HepG2 (cell line): ENCODE measurements at regions not wholly inside any gene's neighbourhood (a gene's known extent, or its start where the extent isn't known, plus 50 kb on each side); places are given as distances from the start of the nearest gene placed in this dataset.

Experiments
- ATAC-seq: fragments of 200-7000 bp; cut with Tn5 transposase; 3 replicates; pipeline ENCODE4 v1.9.1; 2020; ENCODE audit warnings: mild to moderate bottlenecking, moderate library complexity
- BruUV-seq: library from RNA; stranded (reverse); fragments of 400-500 nt; replicated peaks from 2 replicates; lab custom pipeline; 2021; lab: Mats Ljungman, UMichigan
- CTCF ChIA-PET: fragments of 300-600 bp; formaldehyde crosslinking; extraction: SDS; loops from one replicate; lab custom pipeline; 2021; ENCODE audit warnings: low total read pairs, inconsistent platforms, low intra/inter-chr PET ratio; lab: Yijun Ruan, JAX
- POLR2A ChIA-PET: fragments of 350-600 bp; sonication (Branson Sonifier 250); formaldehyde crosslinking; loops from one replicate; lab custom pipeline; 2020; ENCODE audit warnings: antibody characterized with exemption, inconsistent platforms; lab: Yijun Ruan, JAX
- DNase-seq: peaks from one replicate; pipeline ENCODE4 v3.0.0-alpha.2; 2015; ENCODE audit warnings: low spot score
- FAIRE-seq: peaks from 3 replicates; lab custom pipeline; 2011; peaks lifted over from hg19 to GRCh38; lab: Jason Lieb, UNC
- H2AFZ ChIP-seq: one replicate; pipeline ENCODE4 v1.6.1; 2011; ENCODE audit warnings: low read length, inconsistent platforms
- H3K27ac ChIP-seq: fragments of 300-600 bp; 3 replicates; pipeline ENCODE4 v1.8.0; 2011; ENCODE audit warnings: mixed run types, mild to moderate bottlenecking, mixed read lengths, low read length, inconsistent platforms; ENCODE audit not compliant: insufficient read depth; ENCODE audit errors: extremely low read length
- H3K27me3 ChIP-seq, 2 experiments: fragments of 200-600 bp in 1 of 2; 2 replicates in 1 of 2; 3 replicates in 1 of 2; pipeline versions ENCODE4 v1.6.0 to v1.8.0; 2011; ENCODE audit warnings: low read length in 2 of 2, mild to moderate bottlenecking in 2 of 2, moderate library complexity in 2 of 2, inconsistent platforms in 1 of 2; ENCODE audit not compliant: insufficient read depth in 2 of 2, control insufficient read depth in 1 of 2
- H3K36me3 ChIP-seq, 2 experiments: fragments of 200-600 bp in 1 of 2; replicated peaks in 1 of 2; 2 replicates in 1 of 2; 3 replicates in 1 of 2; pipeline versions ENCODE4 v1.5.1 to v1.8.0; 2011; ENCODE audit warnings: low read length in 2 of 2, inconsistent platforms in 1 of 2; ENCODE audit not compliant: insufficient read depth in 2 of 2, control insufficient read depth in 1 of 2
- H3K4me1 ChIP-seq: 2 replicates; pipeline ENCODE4 v1.5.1; 2012; ENCODE audit warnings: low read length, inconsistent platforms; ENCODE audit not compliant: insufficient read depth
- H3K4me2 ChIP-seq: 2 replicates; pipeline ENCODE4 v1.6.0; 2011; ENCODE audit warnings: low read depth, low read length, inconsistent platforms
- H3K4me3 ChIP-seq, 3 experiments: fragments of 200-600 bp in 1 of 3; sonication (generic), shearing (Covaris generic) in 1 of 3; replicated peaks in 1 of 3; 2 replicates each; pipeline ENCODE4 v1.5.1; 2011 to 2016; ENCODE audit warnings: low read length in 3 of 3, inconsistent platforms in 2 of 3, low read depth in 2 of 3, mild to moderate bottlenecking in 2 of 3, control low read depth in 1 of 3, mixed read lengths in 1 of 3; ENCODE audit not compliant: insufficient read depth in 1 of 3
- H3K79me2 ChIP-seq: one replicate; pipeline ENCODE4 v1.6.1; 2011; ENCODE audit warnings: low read length, inconsistent platforms; ENCODE audit not compliant: insufficient read depth
- H3K9ac ChIP-seq: 2 replicates; pipeline ENCODE4 v1.6.0; 2011; ENCODE audit warnings: mild to moderate bottlenecking, low read depth, low read length, inconsistent platforms; ENCODE audit not compliant: insufficient read depth
- H3K9me3 ChIP-seq: 2 replicates; pipeline ENCODE4 v1.5.1; 2012; ENCODE audit warnings: mild to moderate bottlenecking, low read length
- H4K20me1 ChIP-seq: 2 replicates; pipeline ENCODE4 v1.6.0; 2011; ENCODE audit warnings: inconsistent platforms, mild to moderate bottlenecking, low read length, moderate library complexity; ENCODE audit not compliant: insufficient read depth
- ETV6 ChIP-seq: sonication (generic); formaldehyde crosslinking; conservative IDR thresholded peaks from 2 replicates; pipeline ENCODE4 v1.4.0; 2020; ENCODE audit warnings: missing genetic modification reagents
- GPN1 ChIP-seq: sonication (generic); formaldehyde crosslinking; IDR thresholded peaks from 2 replicates; pipeline ENCODE4 v1.5.1; 2020; ENCODE audit warnings: missing genetic modification reagents, borderline replicate concordance
- HMGA1 ChIP-seq: sonication (generic); formaldehyde crosslinking; conservative IDR thresholded peaks from 2 replicates; pipeline ENCODE4 v1.4.0; 2020; ENCODE audit warnings: missing genetic modification reagents
- PAF1 ChIP-seq: IDR thresholded peaks from 2 replicates; pipeline ENCODE4 v1.6.1; 2016; ENCODE audit warnings: missing genetic modification reagents, missing compliant biosample characterization
- ZFX ChIP-seq: sonication (generic); formaldehyde crosslinking; IDR thresholded peaks from 2 replicates; pipeline ENCODE4 v1.4.0; 2020; ENCODE audit warnings: mild to moderate bottlenecking, low read depth, missing genetic modification reagents, moderate library complexity
- ZNF33A ChIP-seq: sonication (generic); formaldehyde crosslinking; IDR thresholded peaks from 2 replicates; pipeline ENCODE4 v1.5.1; 2020; ENCODE audit warnings: missing genetic modification reagents, mild to moderate bottlenecking, moderate library complexity, borderline replicate concordance
- ZNF678 ChIP-seq: sonication (generic); formaldehyde crosslinking; IDR thresholded peaks from 2 replicates; pipeline ENCODE4 v1.4.0; 2020; ENCODE audit warnings: mild to moderate bottlenecking, missing genetic modification reagents
- ZSCAN21 ChIP-seq: sonication (generic); formaldehyde crosslinking; IDR thresholded peaks from 2 replicates; pipeline ENCODE4 v1.8.0; 2022; ENCODE audit warnings: mild to moderate bottlenecking, missing genetic modification reagents, moderate library complexity, borderline replicate concordance
- WGBS: methylation state at CpG from one replicate; pipeline ENCODE4 v1.1.6; 2017; ENCODE audit warnings: low lambda C conversion rate; 5-methylcytosine and 5-hydroxymethylcytosine counted together
- in situ Hi-C: cut with HindIII; loops from 2 replicates; pipeline ENCODE4 v1.10.0; 2017; ENCODE audit warnings: low pct_unique_long_range_greater_than_20kb; ENCODE audit not compliant: extremely low pct_ligation_motif_present
- intact Hi-C: fragments of 100-400 bp; cut with micrococcal nuclease; formaldehyde crosslinking; loops from one replicate; pipeline ENCODE4 v1.10.0; 2022; ENCODE audit not compliant: unreplicated experiment
- TF ChIP-seq, protein P1 (sequence below): sonication (generic); formaldehyde crosslinking; IDR thresholded peaks from 2 replicates; pipeline ENCODE4 v1.5.1; 2020; ENCODE audit warnings: missing genetic modification reagents, mild to moderate bottlenecking, borderline replicate concordance

DNA sequence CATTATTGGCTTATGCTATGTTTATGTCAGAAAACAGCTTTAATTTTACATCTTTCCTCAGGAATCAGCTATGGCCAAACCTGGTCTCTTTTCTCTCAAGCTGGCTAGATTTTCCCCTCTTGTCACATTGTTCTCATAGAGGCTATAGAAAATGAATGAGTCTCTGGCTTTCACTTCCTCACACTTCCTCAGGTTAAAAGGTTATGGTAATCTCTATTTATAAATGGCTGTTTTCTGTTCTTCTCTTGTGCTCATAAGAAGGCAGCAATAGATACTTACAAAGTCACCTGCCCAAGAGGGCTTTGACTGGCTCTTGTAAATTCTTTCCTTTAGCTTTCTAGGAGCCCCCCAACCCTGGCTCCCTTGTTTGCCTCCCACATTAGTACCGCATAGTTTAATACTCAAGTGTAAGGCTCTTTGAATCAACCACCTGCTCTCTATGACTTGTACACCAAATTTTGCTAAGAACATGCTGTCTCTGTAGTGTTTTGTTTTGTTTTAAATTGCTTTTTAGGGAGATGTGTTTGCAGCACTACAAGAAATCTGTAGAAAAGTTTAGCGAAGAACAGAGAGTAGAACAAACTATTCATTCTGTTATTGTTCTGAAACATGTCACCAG lies 897.4 kb upstream of the CITED2 start:
- ChIA-PET POLR2A (no interaction called here), CTCF (no interaction called here)
- in situ Hi-C loops (no loop called here), intact Hi-C loops (no loop called here)
- FAIRE-seq = no peak
- no peaks in the 10 kb centered on the region for H3K4me1 ChIP-seq
- no peak overlapping the region for H3K4me3 ChIP-seq
- no peak overlapping the region for H3K9ac ChIP-seq
- H3K36me3 ChIP-seq = no peaks in the 10 kb centered on the region
- no peak overlapping the region for H2AFZ ChIP-seq
- BruUV-seq = no TSS peak
- TF ChIP-seq ETV6 = no peak
- no peak for TF ChIP-seq ZNF33A (CRISPR knock-in tag)
- no peak for TF ChIP-seq GPN1 (CRISPR knock-in tag)
- TF ChIP-seq ZNF678 (CRISPR knock-in tag) = no peak
- TF ChIP-seq HMGA1 (CRISPR knock-in tag) = no peak
- TF ChIP-seq, protein P1, sequence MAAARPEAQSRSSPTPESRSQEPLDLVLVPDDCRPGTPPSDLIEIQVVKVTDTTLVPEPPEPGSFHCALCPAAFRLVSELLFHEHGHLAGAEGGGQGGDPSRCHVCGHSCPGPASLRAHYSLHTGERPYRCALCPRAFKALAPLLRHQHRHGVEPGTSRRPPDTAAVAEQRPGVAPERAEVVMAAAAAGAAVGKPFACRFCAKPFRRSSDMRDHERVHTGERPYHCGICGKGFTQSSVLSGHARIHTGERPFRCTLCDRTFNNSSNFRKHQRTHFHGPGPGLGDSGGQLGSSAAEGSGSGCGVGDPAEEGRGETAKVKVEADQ (CRISPR knock-in tag) = no peak
- no peak for TF ChIP-seq ZSCAN21
- no peak for TF ChIP-seq ZFX (CRISPR knock-in tag)
- no peak for TF ChIP-seq PAF1 (CRISPR knock-in tag)
- no peaks in the 10 kb centered on the region for H3K27me3 ChIP-seq
- H4K20me1 ChIP-seq = no peaks in the 10 kb centered on the region
- no peak overlapping the region for H3K4me2 ChIP-seq
- no peak for ATAC-seq
- WGBS = 23% methylated on average over 2 of the region's 2 CpGs
- 0 out of 2 replicates have a peak, but pooled peaks cover 3% of the 10 kb centered on the region for H3K9me3 ChIP-seq
- H3K79me2 ChIP-seq = no peaks in the 10 kb centered on the region
- no peak overlapping the region for H3K27ac ChIP-seq
- DNase-seq = no peak
